GM12878 (cell line): ENCODE measurements at regions not wholly inside any gene's neighbourhood (a gene's known extent, or its start where the extent isn't known, plus 50 kb on each side); places are given as distances from the start of the nearest gene placed in this dataset. TPM values are rescaled to one million over a fixed set of nuclear protein-coding genes. Genes with fewer than 3 reads are reported as not detected.

ENCODE experiments used
- ATAC-seq: fragments of 200-7000 bp; cut with Tn5 transposase; 3 replicates; pipeline ENCODE4 v1.9.1; 2020; ENCODE audit warnings: mild to moderate bottlenecking, moderate library complexity
- BruUV-seq: library from RNA; stranded (reverse); fragments of 400-500 nt; replicated peaks from 2 replicates; lab custom pipeline; 2021; lab: Mats Ljungman, UMichigan
- CTCF ChIA-PET: fragments of 300-600 bp; sonication (Branson Sonifier 250); formaldehyde crosslinking; extraction: SDS; loops from one replicate; lab custom pipeline; 2021; ENCODE audit warnings: inconsistent platforms; lab: Yijun Ruan, JAX
- POLR2A ChIA-PET: fragments of 350-600 bp; formaldehyde crosslinking; extraction: SDS; loops from one replicate; lab custom pipeline; 2021; ENCODE audit warnings: inconsistent platforms; lab: Charles Lee
- RAD21 ChIA-PET: fragments of 300-600 bp; sonication (Branson Sonifier 250); formaldehyde crosslinking; loops from one replicate; lab custom pipeline; 2023; ENCODE audit warnings: antibody characterized with exemption; ENCODE audit not compliant: unreplicated experiment; lab: Charles Lee
- SMC1A ChIA-PET: fragments of 300-600 bp; sonication (Branson Sonifier 250); formaldehyde crosslinking; loops from one replicate; lab custom pipeline; 2023; ENCODE audit not compliant: unreplicated experiment, uncharacterized antibody; lab: Charles Lee
- DNase-seq: peaks from one replicate; pipeline ENCODE4 v3.0.0-alpha.2; 2011; ENCODE audit warnings: low read depth, low spot score
- FAIRE-seq: peaks from 3 replicates; lab custom pipeline; 2011; peaks lifted over from hg19 to GRCh38; lab: Jason Lieb, UNC
- H2AFZ ChIP-seq: 2 replicates; pipeline ENCODE4 v1.6.0; 2011; ENCODE audit warnings: low read depth, low read length, control low read depth; ENCODE audit not compliant: control insufficient read depth
- H3K27ac ChIP-seq: 2 replicates; pipeline ENCODE4 v1.5.1; 2011; ENCODE audit warnings: control low read depth; ENCODE audit not compliant: control insufficient read depth, insufficient read depth
- H3K27me3 ChIP-seq, 2 experiments: replicated peaks in 1 of 2; 2 replicates each; pipeline versions ENCODE4 v1.6.0 to v1.6.1; 2011; ENCODE audit warnings: low read length in 1 of 2; ENCODE audit not compliant: control insufficient read depth in 2 of 2, insufficient read depth in 2 of 2
- H3K36me3 ChIP-seq, 2 experiments: 2 replicates each; pipeline ENCODE4 v1.5.1; 2011; ENCODE audit warnings: low read length in 1 of 2; ENCODE audit not compliant: control insufficient read depth in 2 of 2, insufficient read depth in 2 of 2
- H3K4me1 ChIP-seq: 2 replicates; pipeline ENCODE4 v1.6.1; 2011; ENCODE audit warnings: mild to moderate bottlenecking, low read length, moderate library complexity, mixed read lengths; ENCODE audit not compliant: control insufficient read depth, insufficient read depth
- H3K4me2 ChIP-seq: 2 replicates; pipeline ENCODE4 v1.6.0; 2011; ENCODE audit warnings: control low read depth; ENCODE audit not compliant: control insufficient read depth, insufficient read depth
- H3K4me3 ChIP-seq: fragments of 200-600 bp; sonication (generic); 2 replicates; pipeline ENCODE4 v1.5.1; 2016
- H3K79me2 ChIP-seq: 2 replicates; pipeline ENCODE4 v1.6.0; 2011; ENCODE audit warnings: low read length; ENCODE audit not compliant: control insufficient read depth, insufficient read depth
- H3K9ac ChIP-seq: 2 replicates; pipeline ENCODE4 v1.8.0; 2011; ENCODE audit warnings: low read length, control low read depth, mixed read lengths; ENCODE audit not compliant: control insufficient read depth, insufficient read depth
- H3K9me3 ChIP-seq: replicated peaks from 3 replicates; pipeline ENCODE4 v1.5.1; 2011; ENCODE audit warnings: mild to moderate bottlenecking, low read length; ENCODE audit not compliant: control insufficient read depth, insufficient read depth
- H4K20me1 ChIP-seq: 2 replicates; pipeline ENCODE4 v1.6.0; 2011; ENCODE audit not compliant: control insufficient read depth, insufficient read depth
- ATF2 ChIP-seq: IDR thresholded peaks from 2 replicates; pipeline ENCODE4 v1.6.1; 2012; ENCODE audit warnings: low read length, inconsistent platforms
- E2F8 ChIP-seq: fragments of 450-650 bp; IDR thresholded peaks from 2 replicates; pipeline ENCODE4 v1.6.1; 2018; ENCODE audit warnings: mild to moderate bottlenecking, low read depth, moderate library complexity; ENCODE audit not compliant: partially characterized antibody
- EED ChIP-seq: sonication (generic); IDR thresholded peaks from 2 replicates; pipeline ENCODE4 v1.6.1; 2016; ENCODE audit warnings: antibody characterized with exemption, low read depth
- EZH2 ChIP-seq: IDR thresholded peaks from 2 replicates; pipeline ENCODE4 v1.6.1; 2012; ENCODE audit warnings: low read depth, mild to moderate bottlenecking, control low read depth, inconsistent platforms, low read length, borderline replicate concordance; ENCODE audit not compliant: control insufficient read depth
- HDGF ChIP-seq: fragments of 450-650 bp; IDR thresholded peaks from 2 replicates; pipeline ENCODE4 v1.6.1; 2016; ENCODE audit warnings: antibody characterized with exemption
- NR2C1 ChIP-seq: fragments of 450-650 bp; IDR thresholded peaks from 2 replicates; pipeline ENCODE4 v1.6.1; 2017; ENCODE audit warnings: antibody characterized with exemption, mild to moderate bottlenecking, moderate library complexity
- PAX8 ChIP-seq: fragments of 450-650 bp; IDR thresholded peaks from 2 replicates; pipeline ENCODE4 v1.6.1; 2017; ENCODE audit warnings: mild to moderate bottlenecking, moderate library complexity
- POU2F2 ChIP-seq: IDR thresholded peaks from 3 replicates; pipeline ENCODE4 v1.6.1; 2011; ENCODE audit warnings: low read depth, mild to moderate bottlenecking, low read length, borderline replicate concordance
- RB1 ChIP-seq: fragments of 450-650 bp; formaldehyde crosslinking; IDR thresholded peaks from 2 replicates; pipeline ENCODE4 v1.6.1; 2017; ENCODE audit warnings: mild to moderate bottlenecking, borderline replicate concordance
- SIN3A ChIP-seq: IDR thresholded peaks from 2 replicates; pipeline ENCODE4 v1.6.1; 2012; ENCODE audit warnings: low read depth, low read length, improper control_type of control experiment
- SREBF2 ChIP-seq: IDR thresholded peaks from 2 replicates; pipeline ENCODE4 v1.6.1; 2012; ENCODE audit warnings: mild to moderate bottlenecking, low read length
- USF2 ChIP-seq: IDR thresholded peaks from 2 replicates; pipeline ENCODE4 v1.6.1; 2011; ENCODE audit warnings: low read depth, low read length, improper control_type of control experiment, borderline replicate concordance
- WGBS: methylation state at CpG from one replicate; pipeline ENCODE4 v1.1.6; 2016; ENCODE audit warnings: low lambda C conversion rate; ENCODE audit not compliant: insufficient replicate concordance, insufficient coverage; ENCODE audit errors: missing lambda C conversion rate; 5-methylcytosine and 5-hydroxymethylcytosine counted together
- in situ Hi-C: fragments of 300-500 bp; cut with MboI; formaldehyde crosslinking; loops from 9 replicates; pipeline ENCODE4 v1.14.3; 2018; ENCODE audit warnings: mixed read lengths
- intact Hi-C: fragments of 100-400 bp; cut with micrococcal nuclease; formaldehyde crosslinking; loops from one replicate; pipeline ENCODE4 v1.14.2; 2022; ENCODE audit not compliant: unreplicated experiment
- small RNA-seq: library from RNA; depleted of rRNA; stranded (forward); fragments of <200 nt; gene quantifications from one replicate; pipeline ENCODE3, GENCODE V24; 2014

- CTCF ChIA-PET: no interaction called here
- no peak overlapping the region for H3K4me3 ChIP-seq
- no TSS peak for BruUV-seq
- FAIRE-seq: no peak
- H3K4me1 ChIP-seq: no peaks in the 10 kb centered on the region
- H2AFZ ChIP-seq: no peak overlapping the region
- H3K27ac ChIP-seq: no peak overlapping the region
- intact Hi-C loops: no loop called here
- no peaks in the 10 kb centered on the region for H3K9me3 ChIP-seq
- POLR2A ChIA-PET: no interaction called here
- in situ Hi-C loops: no loop called here
- H3K27me3 ChIP-seq: no peaks in the 10 kb centered on the region
- 49% methylated on average over 2 of the region's 2 CpGs for WGBS
- H3K9ac ChIP-seq: no peak overlapping the region
- DNase-seq: no peak
- no peak overlapping the region for H3K4me2 ChIP-seq
- RAD21 ChIA-PET: no interaction called here
- SMC1A ChIA-PET: interaction anchor here (0.6 kb wide), 1 partner anchor 124 kb away, joined by 3 read pairs; no protein-coding TSS in a partner anchor
- TF ChIP-seq PAX8 (no peak), RB1 (no peak), EED (no peak), SREBF2 (no peak), HDGF (no peak), NR2C1 (no peak), EZH2 (no peak), USF2 (no peak), E2F8 (no peak), SIN3A (no peak), ATF2 (no peak), POU2F2 (no peak)
- TF ChIP-seq, all 136 proteins: peak for 0
- ATAC-seq: no peak
- H3K79me2 ChIP-seq: no peaks in the 10 kb centered on the region
- H3K36me3 ChIP-seq: no peaks in the 10 kb centered on the region
- H4K20me1 ChIP-seq: no peaks in the 10 kb centered on the region
Observed at GRCh38 chr1:164902491-164902890, 343.5 kb downstream of the PBX1 start.

Small RNA genes in the stretch of these regions (small RNA-seq; reads per million reads assigned to genes)
- gene RNU6-755P: not detected
